ENCODE measurements at regions not wholly inside any gene's neighbourhood (a gene's known extent, or its start where the extent isn't known, plus 50 kb on each side); places are given as distances from the start of the nearest gene placed in this dataset.

DNA sequence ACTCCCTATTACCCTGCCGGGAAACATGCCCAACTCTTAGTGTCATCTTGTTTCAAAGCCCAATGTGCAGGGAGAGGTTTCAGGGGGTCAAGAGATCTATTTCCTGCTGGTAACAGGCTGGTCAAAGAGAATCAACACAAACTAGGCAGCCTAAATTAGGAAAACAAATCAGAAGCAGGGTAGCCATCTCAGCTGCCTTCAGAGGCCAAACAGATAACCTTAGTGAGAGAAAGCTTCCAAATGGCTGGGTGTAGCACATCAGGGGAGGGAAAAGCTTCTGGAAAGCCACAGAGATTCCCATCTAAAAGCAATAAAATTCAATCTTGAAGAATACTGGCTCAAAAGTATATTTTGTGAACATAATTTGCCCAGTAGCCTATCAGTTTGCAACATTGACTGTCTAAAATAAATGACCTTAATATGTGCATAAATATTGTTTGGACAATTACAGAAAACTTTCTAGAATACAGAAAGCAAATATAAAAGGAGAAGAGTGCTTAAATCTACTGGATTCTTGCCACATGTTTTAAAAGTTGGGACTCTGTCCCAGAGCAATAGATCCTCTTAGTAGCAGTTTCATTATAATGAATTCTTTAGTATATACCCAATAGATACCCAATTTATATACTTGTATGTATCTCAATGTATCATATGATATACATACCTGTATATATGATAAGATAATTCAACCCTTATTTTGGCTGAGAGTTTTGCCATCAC lies 371.9 kb upstream of the RARB start:
- no peaks in the 10 kb centered on the region for H3K27me3 ChIP-seq (ENCODE audit: control insufficient read depth, insufficient read depth, low read length)
- H3K27ac ChIP-seq (ENCODE audit: low read depth, low read length) = no peak overlapping the region
- H3K9me3 ChIP-seq (ENCODE audit: control insufficient read depth, insufficient read depth, low read length) = no peaks in the 10 kb centered on the region
- CTCF ChIA-PET = no interaction called here
- POLR2A ChIA-PET = no interaction called here
- no peak overlapping the region for H3K4me3 ChIP-seq (ENCODE audit: low read depth, low read length)
- TF ChIP-seq, protein P1, sequence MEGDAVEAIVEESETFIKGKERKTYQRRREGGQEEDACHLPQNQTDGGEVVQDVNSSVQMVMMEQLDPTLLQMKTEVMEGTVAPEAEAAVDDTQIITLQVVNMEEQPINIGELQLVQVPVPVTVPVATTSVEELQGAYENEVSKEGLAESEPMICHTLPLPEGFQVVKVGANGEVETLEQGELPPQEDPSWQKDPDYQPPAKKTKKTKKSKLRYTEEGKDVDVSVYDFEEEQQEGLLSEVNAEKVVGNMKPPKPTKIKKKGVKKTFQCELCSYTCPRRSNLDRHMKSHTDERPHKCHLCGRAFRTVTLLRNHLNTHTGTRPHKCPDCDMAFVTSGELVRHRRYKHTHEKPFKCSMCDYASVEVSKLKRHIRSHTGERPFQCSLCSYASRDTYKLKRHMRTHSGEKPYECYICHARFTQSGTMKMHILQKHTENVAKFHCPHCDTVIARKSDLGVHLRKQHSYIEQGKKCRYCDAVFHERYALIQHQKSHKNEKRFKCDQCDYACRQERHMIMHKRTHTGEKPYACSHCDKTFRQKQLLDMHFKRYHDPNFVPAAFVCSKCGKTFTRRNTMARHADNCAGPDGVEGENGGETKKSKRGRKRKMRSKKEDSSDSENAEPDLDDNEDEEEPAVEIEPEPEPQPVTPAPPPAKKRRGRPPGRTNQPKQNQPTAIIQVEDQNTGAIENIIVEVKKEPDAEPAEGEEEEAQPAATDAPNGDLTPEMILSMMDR (IDR thresholded peaks at IDR 0.05; ENCODE audit: low read depth, low read length) = no peak
- no peak for DNase-seq (ENCODE audit: low read depth, low spot score)

DNA sequence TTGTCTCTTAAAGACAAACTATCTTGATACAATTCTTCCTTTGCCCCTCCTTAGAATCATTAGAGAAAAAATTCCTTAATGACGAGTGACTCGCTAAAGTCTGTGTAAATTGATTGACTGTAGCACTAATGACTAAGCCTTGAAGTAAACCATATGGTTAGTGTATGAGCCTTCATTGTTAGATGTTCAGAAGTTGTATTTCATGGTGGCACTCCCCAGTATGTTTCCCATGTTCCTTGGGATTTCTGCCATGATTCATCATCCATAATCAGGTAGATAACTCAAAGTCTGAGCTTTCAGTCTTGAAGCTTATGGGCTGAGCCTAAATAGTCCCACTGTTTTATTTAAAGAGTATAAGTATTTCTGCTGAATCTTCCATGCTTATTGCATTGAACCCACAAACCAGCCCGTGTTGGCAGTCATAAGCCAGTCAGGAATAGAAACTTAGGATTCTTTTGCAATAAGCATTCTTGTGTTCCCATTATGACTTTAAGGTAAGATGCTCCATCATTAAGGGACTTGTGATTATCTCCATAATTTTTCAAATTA lies 371.2 kb upstream of the RARB start:
- POLR2A ChIA-PET = no interaction called here
- DNase-seq (ENCODE audit: low read depth, low spot score) = no peak
- CTCF ChIA-PET = interaction anchor here (1.0 kb wide), 1 partner anchor 537 kb away, joined by 4 read pairs; no protein-coding TSS in a partner anchor
- Histone ChIP-seq H3K27ac (ENCODE audit: low read depth, low read length) (no peak overlapping the region), H3K27me3 (ENCODE audit: control insufficient read depth, insufficient read depth, low read length) (no peaks in the 10 kb centered on the region), H3K4me3 (ENCODE audit: low read depth, low read length) (no peak overlapping the region), H3K9me3 (ENCODE audit: control insufficient read depth, insufficient read depth, low read length) (no peaks in the 10 kb centered on the region)
- TF ChIP-seq, protein P1 (IDR thresholded peaks at IDR 0.05; ENCODE audit: low read depth, low read length) = no peak

DNA sequence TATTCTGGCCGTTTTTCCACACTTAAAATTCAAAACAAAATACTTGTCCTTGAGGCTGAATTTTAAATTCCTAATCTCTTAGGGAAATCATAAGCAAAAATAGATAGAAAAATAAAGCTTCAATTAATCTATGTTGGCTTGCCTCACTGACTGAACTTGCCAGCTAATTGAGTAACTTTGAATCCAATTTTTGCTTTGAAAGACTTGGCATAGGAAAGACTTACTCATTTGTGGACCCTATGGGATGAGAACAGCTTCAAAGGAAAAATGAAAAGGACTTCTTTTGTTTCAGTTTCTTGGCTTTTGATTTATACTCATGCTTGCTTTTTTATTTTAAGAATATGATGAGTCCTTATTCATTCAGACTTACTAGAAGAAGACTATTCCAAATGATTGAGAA lies 370.7 kb upstream of the RARB start:
- Histone ChIP-seq H3K27me3 (ENCODE audit: control insufficient read depth, insufficient read depth, low read length) (no peaks in the 10 kb centered on the region), H3K4me3 (ENCODE audit: low read depth, low read length) (no peak overlapping the region), H3K9me3 (ENCODE audit: control insufficient read depth, insufficient read depth, low read length) (no peaks in the 10 kb centered on the region), H3K27ac (ENCODE audit: low read depth, low read length) (no peak overlapping the region)
- TF ChIP-seq, protein P1 (IDR thresholded peaks at IDR 0.05; ENCODE audit: low read depth, low read length) = no peak
- DNase-seq (ENCODE audit: low read depth, low spot score) = no peak
- ChIA-PET CTCF (interaction anchor here (1.0 kb wide), 1 partner anchor 537 kb away, joined by 4 read pairs; no protein-coding TSS in a partner anchor), POLR2A (no interaction called here)

DNA sequence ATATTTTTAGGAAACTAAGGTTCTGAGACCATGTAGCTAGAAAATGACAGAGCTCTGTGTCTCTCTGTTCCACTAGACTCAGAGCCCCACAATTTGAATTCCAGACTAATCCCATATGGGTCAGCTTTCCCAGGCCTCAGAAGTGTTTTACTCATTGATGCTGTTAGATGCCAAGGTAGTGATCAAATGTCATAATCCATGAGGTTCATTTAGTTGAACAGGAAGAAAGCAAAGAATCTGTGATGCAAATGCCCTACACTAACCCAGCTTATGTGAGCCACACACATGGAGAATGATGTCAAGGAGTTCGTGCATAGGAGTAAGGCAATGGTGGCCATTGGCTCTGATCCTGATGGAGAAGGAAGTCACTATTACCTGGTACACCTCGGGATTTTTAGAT lies 363.4 kb upstream of the RARB start:
- ChIA-PET CTCF (no interaction called here), POLR2A (no interaction called here)
- Histone ChIP-seq H3K27me3 (ENCODE audit: control insufficient read depth, insufficient read depth, low read length) (no peaks in the 10 kb centered on the region), H3K27ac (ENCODE audit: low read depth, low read length) (no peak overlapping the region), H3K9me3 (ENCODE audit: control insufficient read depth, insufficient read depth, low read length) (no peaks in the 10 kb centered on the region), H3K4me3 (ENCODE audit: low read depth, low read length) (no peak overlapping the region)
- TF ChIP-seq, protein P1 (IDR thresholded peaks at IDR 0.05; ENCODE audit: low read depth, low read length) = no peak
- DNase-seq (ENCODE audit: low read depth, low spot score) = no peak

DNA sequence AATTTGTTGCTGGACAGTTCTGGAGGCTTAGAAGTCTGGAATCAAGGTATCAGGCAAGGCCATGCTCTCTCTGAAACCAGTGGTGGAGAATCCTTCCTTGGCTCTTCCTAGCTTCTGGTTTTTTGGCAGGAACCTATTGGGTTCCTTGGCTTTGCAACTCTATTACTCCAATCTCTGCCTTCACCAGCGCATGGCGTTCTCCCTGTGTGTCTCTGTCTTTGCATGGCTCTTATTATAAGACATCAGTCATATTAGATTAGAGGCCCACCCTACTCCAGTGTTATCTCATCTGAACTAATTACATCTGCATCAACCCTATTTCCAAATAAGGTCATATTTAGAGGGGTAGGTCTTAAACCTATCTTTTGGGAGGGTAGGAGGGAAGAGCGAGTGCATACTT lies 358.1 kb upstream of the RARB start:
- TF ChIP-seq, protein P1 (IDR thresholded peaks at IDR 0.05; ENCODE audit: low read depth, low read length) = no peak

More for the DNA sequence above, 358.1 kb upstream of the RARB start:
- H3K27me3 ChIP-seq (ENCODE audit: control insufficient read depth, insufficient read depth, low read length) = no peaks in the 10 kb centered on the region
- no peak overlapping the region for H3K4me3 ChIP-seq (ENCODE audit: low read depth, low read length)
- no peaks in the 10 kb centered on the region; the same call in 1 of the 2 replicates for H3K9me3 ChIP-seq (ENCODE audit: control insufficient read depth, insufficient read depth, low read length)
- DNase-seq (ENCODE audit: low read depth, low spot score) = no peak
- no peak overlapping the region for H3K27ac ChIP-seq (ENCODE audit: low read depth, low read length)
- POLR2A ChIA-PET = no interaction called here
- CTCF ChIA-PET = no interaction called here
